ENCODE measurements at regions not wholly inside any gene's neighbourhood (a gene's known extent, or its start where the extent isn't known, plus 50 kb on each side); places are given as distances from the start of the nearest gene placed in this dataset.

GRCh38 chr14:23702656-23703426, 66.7 kb downstream of the DHRS2 start:
- TF ChIP-seq CTCF (IDR thresholded peaks at IDR 0.05) = no peak
- no peaks in the 10 kb centered on the region for H3K36me3 Mint-ChIP-seq (ENCODE audit: low read depth)
- H3K4me1 Mint-ChIP-seq (ENCODE audit: low read depth) = no peaks in the 10 kb centered on the region
- no peak overlapping the region for H3K27ac Mint-ChIP-seq
- ChIA-PET CTCF (interaction anchor here (2.5 kb wide), 1 partner anchor 71 kb away, joined by 8 read pairs; no protein-coding TSS in a partner anchor), POLR2A (no interaction called here)
- H3K27me3 Mint-ChIP-seq = peaks cover 8% of the 10 kb centered on the region
- intact Hi-C loops (cut with micrococcal nuclease) = no loop called here
- no peak for DNase-seq
- ATAC-seq = no peak
- H3K9me3 Mint-ChIP-seq = peaks cover 8% of the 10 kb centered on the region
- no peak overlapping the region for H3K4me3 Mint-ChIP-seq

GRCh38 chr14:23704890-23705289, 68.7 kb downstream of the DHRS2 start:
- no peak for DNase-seq
- no peak for TF ChIP-seq CTCF (IDR thresholded peaks at IDR 0.05)
- ATAC-seq = no peak
- intact Hi-C loops (cut with micrococcal nuclease) = no loop called here
- Mint-ChIP-seq H3K4me1 (ENCODE audit: low read depth) (no peaks in the 10 kb centered on the region), H3K27me3 (peaks cover 9% of the 10 kb centered on the region), H3K27ac (no peak overlapping the region), H3K36me3 (ENCODE audit: low read depth) (no peaks in the 10 kb centered on the region), H3K4me3 (no peak overlapping the region), H3K9me3 (peaks cover 8% of the 10 kb centered on the region)
- POLR2A ChIA-PET = no interaction called here
- CTCF ChIA-PET = interaction anchor here (1.1 to 1.3 kb wide), 2 partner anchors 22 to 39 kb away, joined by 3 to 4 read pairs; no protein-coding TSS in a partner anchor

GRCh38 chr14:23707415-23707814, 71.3 kb downstream of the DHRS2 start:
- ATAC-seq = no peak
- Mint-ChIP-seq H3K27me3 (peaks cover 7% of the 10 kb centered on the region), H3K36me3 (ENCODE audit: low read depth) (no peaks in the 10 kb centered on the region), H3K4me1 (ENCODE audit: low read depth) (no peaks in the 10 kb centered on the region), H3K9me3 (peaks cover 8% of the 10 kb centered on the region), H3K4me3 (no peak overlapping the region), H3K27ac (no peak overlapping the region)
- no peak for DNase-seq
- ChIA-PET POLR2A (interaction anchor here (0.6 to 1.1 kb wide), 2 partner anchors 12 to 235 kb away, joined by 3 read pairs; no protein-coding TSS in a partner anchor), CTCF (interaction anchor here (0.8 to 1.0 kb wide), 2 partner anchors 39 to 119 kb away, joined by 4 read pairs; no protein-coding TSS in a partner anchor)
- intact Hi-C loops (cut with micrococcal nuclease) = no loop called here
- TF ChIP-seq CTCF (IDR thresholded peaks at IDR 0.05) = no peak

- DNase-seq = no peak
- POLR2A ChIA-PET = no interaction called here
- Mint-ChIP-seq H3K4me1 (ENCODE audit: low read depth) (no peaks in the 10 kb centered on the region), H3K27ac (no peak overlapping the region), H3K4me3 (no peak overlapping the region), H3K27me3 (peaks cover 7% of the 10 kb centered on the region), H3K36me3 (ENCODE audit: low read depth) (no peaks in the 10 kb centered on the region), H3K9me3 (peaks cover 8% of the 10 kb centered on the region)
- no peak for TF ChIP-seq CTCF (IDR thresholded peaks at IDR 0.05)
- ATAC-seq = no peak
- CTCF ChIA-PET = no interaction called here
- intact Hi-C loops (cut with micrococcal nuclease) = no loop called here
Measured at GRCh38 chr14:23708343-23708742, 72.2 kb downstream of the DHRS2 start.

GRCh38 chr14:23709923-23710322, 73.8 kb downstream of the DHRS2 start:
- ChIA-PET POLR2A (no interaction called here), CTCF (interaction anchor here (0.7 kb wide), 1 partner anchor 78 kb away, joined by 3 read pairs; no protein-coding TSS in a partner anchor)
- no peak overlapping the region for H3K27ac Mint-ChIP-seq
- intact Hi-C loops (cut with micrococcal nuclease) = no loop called here
- H3K4me1 Mint-ChIP-seq (ENCODE audit: low read depth) = no peaks in the 10 kb centered on the region
- DNase-seq = no peak
- H3K36me3 Mint-ChIP-seq (ENCODE audit: low read depth) = no peaks in the 10 kb centered on the region
- H3K4me3 Mint-ChIP-seq = no peak overlapping the region
- ATAC-seq = no peak
- peaks cover 6% of the 10 kb centered on the region for H3K9me3 Mint-ChIP-seq
- peaks cover 7% of the 10 kb centered on the region for H3K27me3 Mint-ChIP-seq
- TF ChIP-seq CTCF (IDR thresholded peaks at IDR 0.05) = no peak

All from activated CD8-positive, alpha-beta T cell treated with anti-CD3 and anti-CD28 coated beads for 36 hours (primary cell).